ENCODE measurements at regions not wholly inside any gene's neighbourhood (a gene's known extent, or its start where the extent isn't known, plus 50 kb on each side); places are given as distances from the start of the nearest gene placed in this dataset.

DNA sequence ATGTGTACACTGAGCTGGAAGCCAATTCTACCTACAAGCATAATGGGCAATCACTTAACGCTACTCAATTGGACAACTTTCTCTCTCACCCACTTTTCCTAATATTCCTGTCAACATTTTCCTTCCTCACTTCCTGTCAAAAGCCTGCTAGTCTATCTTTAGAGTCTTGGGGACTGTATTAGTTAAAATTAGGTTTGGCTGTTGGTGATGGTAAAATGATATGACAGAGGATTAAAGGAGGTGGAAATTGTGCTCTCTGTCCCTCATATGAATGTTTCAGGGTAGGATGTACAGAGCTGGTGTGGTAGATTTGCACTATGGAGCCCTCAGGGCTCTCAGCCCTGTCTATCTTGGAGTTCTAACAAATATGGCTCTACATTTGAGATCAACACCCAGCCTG, 129.7 kb downstream of the CEP57L1 start:
- DNase-seq: no peak

GRCh38 chr6:109224107-109224875, 129.0 kb downstream of the CEP57L1 start:
- DNase-seq: no peak

DNA sequence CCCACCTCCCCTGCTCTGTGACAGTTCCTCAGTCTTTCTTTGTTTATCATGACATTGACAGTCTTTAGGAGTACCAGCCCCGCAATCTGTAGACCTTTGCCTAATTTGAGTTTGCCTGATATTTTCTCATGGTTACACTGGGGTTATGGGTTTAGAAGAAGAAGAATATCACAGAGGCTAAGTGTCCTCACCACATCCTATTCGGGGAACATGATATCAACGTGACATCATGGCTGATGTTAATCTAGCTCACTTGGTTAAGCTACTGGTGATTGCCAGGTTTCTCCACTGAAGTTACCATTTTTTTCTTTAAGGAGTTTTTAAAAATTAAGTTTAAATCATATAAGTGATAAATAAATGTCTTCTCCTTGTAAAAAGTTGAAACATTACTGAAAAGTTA, 127.5 kb downstream of the CEP57L1 start:
- no peak for DNase-seq

DNA sequence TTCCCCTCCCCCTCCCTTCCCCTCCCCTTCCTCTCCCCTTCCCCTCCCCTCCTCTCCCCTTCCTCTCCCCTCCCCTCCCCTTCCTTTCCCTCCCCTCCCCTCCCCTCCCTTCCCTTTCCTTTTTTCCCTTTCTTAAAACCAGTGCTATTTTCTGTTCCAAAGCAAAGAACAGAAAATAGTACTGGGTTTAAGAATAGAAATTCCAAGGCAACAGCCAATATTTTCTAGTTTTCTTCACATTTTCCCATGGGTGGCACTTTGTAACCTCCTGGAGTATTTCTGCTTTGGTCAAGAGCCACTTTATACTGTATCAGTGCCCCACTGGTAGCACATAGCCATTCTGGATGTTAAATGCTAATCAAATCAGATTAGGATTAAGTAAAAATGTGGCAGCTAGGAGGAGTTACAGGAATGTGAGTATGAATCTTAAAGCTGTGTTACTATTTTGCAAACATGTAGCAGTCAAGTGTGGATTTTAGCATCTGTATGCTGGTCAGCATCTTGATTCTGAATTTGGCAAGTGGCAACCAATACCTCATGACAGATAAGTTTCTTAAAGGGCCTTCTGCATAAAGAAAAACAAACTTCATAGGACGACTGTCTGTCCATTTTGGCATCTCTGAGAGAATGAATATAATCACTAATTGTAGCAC, 126.4 kb downstream of the CEP57L1 start:
- DNase-seq: no peak
